HG03565 (cell line): ENCODE measurements at regions not wholly inside any gene's neighbourhood (a gene's known extent, or its start where the extent isn't known, plus 50 kb on each side); places are given as distances from the start of the nearest gene placed in this dataset.
A peak's percentile ranks its signal among the peaks of the same experiment; 100 is the strongest.
"Not testable (repeated sequence)": the region's sequence is repeated elsewhere in the genome, so short reads cannot be mapped to it uniquely, and the experiment has no call there.

Experiments
- ATAC-seq: cut with Tn5 transposase; IDR thresholded peaks from one replicate; pipeline ENCODE4 v1.9.1; 2021; ENCODE audit warnings: mild to moderate bottlenecking, moderate library complexity; ENCODE audit not compliant: unreplicated experiment

DNA sequence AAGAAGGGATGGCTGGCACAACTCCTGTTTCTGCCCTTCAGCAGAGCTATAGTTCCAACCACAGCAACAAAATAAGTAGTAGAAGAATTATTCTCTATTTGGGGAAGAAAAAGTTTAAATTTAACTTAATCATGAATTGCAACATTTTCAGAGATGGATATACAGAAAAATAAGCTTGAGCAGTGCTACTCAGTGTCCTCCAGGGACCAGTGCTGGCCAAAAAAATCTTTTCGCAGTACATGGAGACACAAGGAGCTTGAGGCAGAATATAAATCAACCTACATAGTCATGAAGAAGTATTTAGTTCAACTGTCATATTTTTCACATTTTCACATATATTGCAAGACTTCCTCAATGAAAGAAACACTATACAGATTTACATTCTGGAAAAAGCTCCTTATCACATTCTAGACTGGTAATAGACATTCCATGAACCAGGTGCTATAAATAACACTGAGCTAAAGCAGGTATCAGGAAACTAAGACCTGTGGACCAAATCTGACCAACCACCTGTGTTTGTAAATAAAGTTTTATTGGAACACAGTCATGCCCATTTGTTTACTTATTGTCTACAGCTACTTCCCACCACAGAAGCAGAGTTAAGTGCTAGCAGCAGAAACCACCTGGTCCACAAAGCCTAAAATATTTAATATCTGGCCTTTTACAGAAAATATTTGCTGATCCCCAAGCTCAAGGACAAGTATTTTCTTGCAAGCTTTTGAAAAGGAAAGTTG lies 101.9 kb downstream of the RGS21 start:
- no peak for ATAC-seq

DNA sequence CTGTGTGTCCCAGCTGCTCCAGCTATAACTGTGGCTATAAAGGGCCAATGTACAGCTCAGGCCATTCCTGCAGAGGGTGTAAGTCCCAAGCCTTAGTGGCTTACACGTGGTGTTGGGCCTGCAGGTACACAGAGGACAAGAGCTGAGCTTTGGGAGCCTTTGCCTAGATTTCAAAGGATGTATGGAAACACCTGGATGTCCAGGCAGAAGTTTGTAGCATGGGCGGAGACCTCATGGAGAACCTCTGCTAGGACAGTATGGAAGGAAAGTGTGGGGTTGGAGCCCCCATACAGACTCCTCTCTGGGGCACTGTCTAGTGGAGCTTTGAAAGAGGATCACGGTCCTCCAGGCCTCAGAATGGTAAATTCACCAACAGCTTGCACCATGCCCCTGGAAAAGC lies 113.9 kb downstream of the RGS21 start:
- no peak for ATAC-seq

DNA sequence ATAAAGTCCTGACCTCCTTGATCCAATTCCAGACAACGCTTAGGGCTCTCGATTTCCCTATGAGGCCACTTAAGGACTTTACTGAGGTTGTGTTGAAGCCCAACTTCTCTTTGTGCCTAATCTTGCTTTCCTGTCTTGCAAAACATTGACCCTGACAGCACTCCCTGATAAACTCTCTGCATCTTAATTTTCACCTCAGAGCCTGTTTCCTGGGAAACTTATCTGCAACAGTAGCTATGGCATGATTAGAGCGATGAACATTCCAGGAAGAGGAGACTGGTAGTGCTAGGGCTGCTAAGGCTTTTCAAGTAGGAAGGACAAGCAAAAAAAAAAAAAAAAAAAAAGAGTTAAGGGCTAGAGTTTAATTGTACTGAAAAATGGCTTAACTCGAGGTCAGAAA lies 118.9 kb downstream of the RGS21 start:
- no peak for ATAC-seq

GRCh38 chr1:192436441-192437078 lies 119.8 kb downstream of the RGS21 start:
- ATAC-seq: no peak

DNA sequence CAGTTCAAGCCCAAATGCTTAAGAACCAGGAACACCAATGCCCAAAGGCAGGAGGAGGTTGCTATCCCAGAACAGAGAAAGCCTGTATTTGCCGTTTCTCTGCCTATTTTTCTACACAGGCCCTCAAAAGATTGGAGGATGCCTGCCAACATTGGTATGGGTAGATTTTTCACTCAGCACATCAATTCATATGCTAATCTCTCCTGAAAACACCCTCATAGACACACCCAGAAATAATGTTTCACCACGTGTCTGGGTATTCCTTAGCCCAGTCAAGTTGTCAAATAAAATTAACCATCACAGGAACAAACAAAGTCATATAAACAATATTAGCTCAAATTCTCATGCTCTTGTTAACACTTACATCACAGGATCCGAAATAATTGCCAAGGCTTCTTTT lies 121.9 kb downstream of the RGS21 start:
- no peak for ATAC-seq

DNA sequence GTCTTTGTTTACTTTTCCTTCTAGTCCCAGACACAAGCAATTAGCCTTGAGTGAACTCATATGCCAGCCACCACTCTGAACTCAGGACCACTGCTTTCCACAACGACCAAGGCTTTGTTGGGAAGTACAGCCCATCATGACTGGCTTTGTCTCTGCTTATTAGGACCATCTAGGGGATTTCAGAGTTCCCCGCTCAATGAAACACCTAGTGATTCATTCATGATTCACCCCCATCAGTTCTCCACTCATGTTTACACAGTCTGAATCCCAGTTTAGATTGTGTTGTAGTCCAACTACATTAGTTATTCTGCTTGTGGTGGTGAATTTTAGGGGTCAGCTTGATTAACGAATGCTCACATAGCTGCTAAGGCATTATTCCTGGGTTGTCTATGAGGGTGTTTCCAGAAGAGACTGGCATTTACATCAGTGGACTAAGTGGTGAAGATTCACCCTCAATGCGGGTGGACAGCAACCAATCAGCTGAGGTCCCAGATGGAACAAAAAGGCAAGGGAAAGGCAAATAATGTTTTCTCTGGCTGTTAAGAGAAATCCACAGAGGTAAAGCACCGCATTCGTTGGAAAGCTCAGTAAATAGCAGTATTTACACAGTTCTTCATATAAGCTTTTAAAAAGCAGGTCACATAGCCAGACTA lies 122.7 kb downstream of the RGS21 start:
- no peak for ATAC-seq

DNA sequence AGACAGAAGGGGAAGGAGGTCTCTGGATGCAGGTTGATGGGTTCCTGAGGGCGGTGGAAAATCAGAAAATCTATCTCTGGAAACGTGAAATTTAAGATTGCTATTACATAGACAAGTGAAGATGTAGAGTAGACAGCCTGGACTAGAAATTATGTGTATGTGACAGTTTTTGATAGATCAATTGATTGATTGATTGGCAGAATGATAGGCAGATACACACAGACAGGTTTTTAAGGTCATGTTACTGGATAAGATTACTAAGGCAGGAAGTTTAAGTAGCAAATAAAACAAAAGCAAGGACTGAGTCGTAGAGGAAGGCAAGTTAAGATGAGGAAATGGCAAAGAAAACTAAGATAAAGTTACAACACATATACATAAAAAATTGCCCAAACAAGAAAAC lies 124.7 kb downstream of the RGS21 start:
- ATAC-seq: no peak

- no peak for ATAC-seq
Measured at GRCh38 chr1:192442736-192443135, 125.9 kb downstream of the RGS21 start.

GRCh38 chr1:192443616-192444015 lies 126.8 kb downstream of the RGS21 start:
- ATAC-seq: no peak

DNA sequence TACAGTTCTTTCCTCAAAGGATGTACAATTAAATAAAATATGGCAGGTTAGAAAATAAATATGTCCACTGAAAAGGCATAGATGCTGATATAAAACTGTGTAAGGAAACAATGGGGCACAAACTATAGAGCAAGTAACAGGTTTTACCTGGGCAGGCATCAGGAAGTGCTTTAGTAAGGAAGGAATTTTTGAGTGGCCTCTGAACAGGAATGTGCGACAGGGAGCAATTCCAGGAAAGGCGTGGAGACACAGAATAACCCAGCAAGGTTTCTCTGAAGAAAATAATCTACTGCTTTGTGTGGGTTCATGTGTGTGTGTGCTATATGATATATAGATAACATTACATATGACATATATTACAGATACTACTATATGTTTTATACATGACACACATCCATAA lies 128.4 kb downstream of the RGS21 start:
- no peak for ATAC-seq

- peak; percentile 39 for ATAC-seq
Measured at GRCh38 chr1:192445839-192446489, 129.2 kb downstream of the RGS21 start.

GRCh38 chr1:192448026-192448578 lies 127.5 kb upstream of the RGS1 start:
- ATAC-seq: no peak

DNA sequence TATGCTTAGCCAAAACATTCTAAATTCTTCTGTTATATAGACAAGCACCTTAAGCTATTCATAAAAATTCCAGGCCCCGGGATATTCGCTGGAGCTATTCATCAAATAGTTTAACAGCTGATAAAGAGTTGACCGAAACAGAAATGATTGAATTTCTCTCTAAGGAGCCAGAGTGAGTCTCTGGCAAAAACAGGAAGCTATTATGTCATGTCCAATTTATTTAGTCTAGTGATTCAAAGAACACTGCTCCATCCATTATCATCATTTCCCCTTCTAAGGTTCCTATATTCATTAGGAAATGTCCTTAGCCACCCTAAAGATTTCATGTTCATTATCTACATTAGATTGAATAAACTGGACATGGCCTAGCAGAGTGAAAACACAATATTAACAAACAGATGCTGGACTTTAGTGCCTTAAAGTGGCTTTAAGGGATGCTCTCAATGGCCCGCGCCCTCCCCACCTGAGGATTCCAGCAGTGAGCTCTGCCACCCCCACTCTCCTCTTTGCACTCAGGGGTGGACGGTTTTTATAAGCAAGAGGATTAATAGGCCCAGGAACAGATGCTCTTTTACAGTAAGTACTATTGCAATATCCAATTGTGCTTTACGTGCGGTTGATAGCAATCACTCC lies 122.1 kb upstream of the RGS1 start:
- ATAC-seq: no peak

DNA sequence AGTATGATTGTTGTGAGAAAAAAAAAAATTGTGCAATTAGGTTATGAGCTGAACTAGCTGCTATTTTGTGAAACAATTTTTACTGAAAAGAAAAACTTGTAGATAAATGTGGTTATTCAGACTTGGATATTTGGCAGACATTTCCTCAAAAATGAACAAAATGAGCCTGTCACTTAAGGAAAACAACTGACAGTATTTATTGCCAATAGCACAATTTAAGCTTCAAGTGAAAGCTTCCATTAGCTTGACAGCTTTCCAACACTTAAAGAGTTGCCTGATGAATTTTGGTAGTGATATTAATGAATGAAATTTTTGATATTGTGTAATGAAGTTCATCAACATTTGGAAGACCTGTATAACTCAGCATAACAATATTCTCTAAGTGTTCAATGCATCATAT lies 116.1 kb upstream of the RGS1 start:
- ATAC-seq: no peak

GRCh38 chr1:192461684-192462083 lies 113.9 kb upstream of the RGS1 start:
- ATAC-seq: no peak

- ATAC-seq: no peak
Measured at GRCh38 chr1:192462616-192463015, 113.0 kb upstream of the RGS1 start.

GRCh38 chr1:192463661-192464060 lies 111.9 kb upstream of the RGS1 start:
- no peak for ATAC-seq

DNA sequence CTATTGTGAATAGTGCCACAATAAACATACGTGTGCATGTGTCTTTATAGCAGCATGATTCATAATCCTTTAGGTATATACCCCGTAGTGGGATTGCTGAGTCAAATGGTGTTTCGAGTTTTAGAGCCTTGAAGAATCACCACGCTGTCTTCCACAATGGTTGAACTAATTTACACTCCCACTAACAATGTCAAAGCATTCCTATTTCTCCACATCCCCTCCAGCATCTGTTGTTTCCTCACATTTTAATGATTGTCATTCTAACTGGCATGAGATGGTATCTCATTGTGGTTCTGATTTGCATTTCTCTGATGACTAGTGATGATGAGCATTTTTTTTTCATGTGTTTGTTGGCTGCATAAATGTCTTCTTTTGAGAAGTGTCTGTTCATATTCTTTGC lies 110.4 kb upstream of the RGS1 start:
- ATAC-seq: not testable (repeated sequence)

GRCh38 chr1:192474080-192474683 lies 101.4 kb upstream of the RGS1 start:
- no peak for ATAC-seq

- ATAC-seq: no peak
Measured at GRCh38 chr1:192475329-192475728, 100.2 kb upstream of the RGS1 start.

DNA sequence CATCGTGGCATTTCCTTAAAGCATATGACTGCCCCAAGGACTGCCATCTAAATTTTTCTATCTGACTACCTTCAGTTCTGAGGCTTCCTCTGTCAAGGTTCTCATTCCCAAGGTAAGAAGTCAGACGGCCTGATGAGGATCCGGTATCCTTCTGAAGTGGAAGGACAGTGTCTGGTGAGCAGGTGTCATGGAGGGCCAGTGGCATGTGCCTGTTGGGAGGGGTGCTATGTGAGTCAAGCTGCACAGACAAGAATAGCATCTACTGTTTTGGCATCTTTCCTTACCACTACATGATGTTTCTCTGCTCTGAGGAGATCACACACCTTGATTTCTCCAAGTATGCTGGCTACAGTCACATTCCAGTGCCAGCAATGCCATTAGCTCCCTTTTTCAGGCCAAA lies 99.6 kb upstream of the RGS1 start:
- ATAC-seq: no peak
